ENCODE measurements at regions not wholly inside any gene's neighbourhood (a gene's known extent, or its start where the extent isn't known, plus 50 kb on each side); places are given as distances from the start of the nearest gene placed in this dataset.

GRCh38 chr2:195031411-195031810, 625.6 kb upstream of the SLC39A10 start:
- ChIA-PET POLR2A (no interaction called here), CTCF (no interaction called here)
- no peak for TF ChIP-seq CTCF (IDR thresholded peaks at IDR 0.05; ENCODE audit: insufficient read depth, low read length, missing control alignments)
- no peak overlapping the region for H3K4me3 ChIP-seq (ENCODE audit: low read depth, low read length)
- DNase-seq (ENCODE audit: low read depth, low spot score) = no peak

- POLR2A ChIA-PET = no interaction called here
- no peak overlapping the region for H3K4me3 ChIP-seq (ENCODE audit: low read depth, low read length)
- no peak for DNase-seq (ENCODE audit: low read depth, low spot score)
- no peak for TF ChIP-seq CTCF (IDR thresholded peaks at IDR 0.05; ENCODE audit: insufficient read depth, low read length, missing control alignments)
- CTCF ChIA-PET = no interaction called here
Observed at GRCh38 chr2:195029804-195030654, 627.0 kb upstream of the SLC39A10 start.

GRCh38 chr2:195027947-195028346, 629.1 kb upstream of the SLC39A10 start:
- ChIA-PET CTCF (no interaction called here), POLR2A (no interaction called here)
- H3K4me3 ChIP-seq (ENCODE audit: low read depth, low read length) = no peak overlapping the region
- no peak for DNase-seq (ENCODE audit: low read depth, low spot score)
- TF ChIP-seq CTCF (IDR thresholded peaks at IDR 0.05; ENCODE audit: insufficient read depth, low read length, missing control alignments) = no peak

GRCh38 chr2:195026261-195026660, 630.8 kb upstream of the SLC39A10 start:
- no peak for TF ChIP-seq CTCF (IDR thresholded peaks at IDR 0.05; ENCODE audit: insufficient read depth, low read length, missing control alignments)
- no peak for DNase-seq (ENCODE audit: low read depth, low spot score)
- H3K4me3 ChIP-seq (ENCODE audit: low read depth, low read length) = no peak overlapping the region
- ChIA-PET POLR2A (no interaction called here), CTCF (no interaction called here)

- no peak for DNase-seq (ENCODE audit: low read depth, low spot score)
- ChIA-PET POLR2A (no interaction called here), CTCF (no interaction called here)
- H3K4me3 ChIP-seq (ENCODE audit: low read depth, low read length) = no peak overlapping the region
- no peak for TF ChIP-seq CTCF (IDR thresholded peaks at IDR 0.05; ENCODE audit: insufficient read depth, low read length, missing control alignments)
Observed at GRCh38 chr2:195022508-195022830, 634.6 kb upstream of the SLC39A10 start.

GRCh38 chr2:195021711-195022507, 635.1 kb upstream of the SLC39A10 start:
- no peak for DNase-seq (ENCODE audit: low read depth, low spot score)
- TF ChIP-seq CTCF (IDR thresholded peaks at IDR 0.05; ENCODE audit: insufficient read depth, low read length, missing control alignments) = no peak
- POLR2A ChIA-PET = no interaction called here
- H3K4me3 ChIP-seq (ENCODE audit: low read depth, low read length) = no peak overlapping the region
- CTCF ChIA-PET = no interaction called here

Data from AG04449 (cell line).